A549 (cell line): ENCODE measurements at regions not wholly inside any gene's neighbourhood (a gene's known extent, or its start where the extent isn't known, plus 50 kb on each side); places are given as distances from the start of the nearest gene placed in this dataset.

Experiments used
- FOSL2 ChIP-seq, 2 experiments: fragments of 450-650 bp in 1 of 2; fragments of >200 bp in 1 of 2; sonication (Bioruptor Twin) in 1 of 2; formaldehyde crosslinking; IDR thresholded peaks; 2 replicates each; pipeline versions ENCODE4 v1.5.0 to v1.6.1; 2016 to 2020; ENCODE audit warnings: mild to moderate bottlenecking in 1 of 2, moderate library complexity in 1 of 2
- KDM5A ChIP-seq: fragments of 200-600 bp; sonication (generic); IDR thresholded peaks from 2 replicates; pipeline ENCODE4 v1.6.1; 2016; ENCODE audit warnings: antibody characterized with exemption, mild to moderate bottlenecking
- POLR2A ChIP-seq: IDR thresholded peaks from 2 replicates; pipeline ENCODE4 v1.6.1; 2012; ENCODE audit warnings: mild to moderate bottlenecking, low read length
- TF ChIP-seq, protein P1 (sequence below): fragments of 200-600 bp; sonication (generic); IDR thresholded peaks from 2 replicates; pipeline ENCODE4 v1.6.1; 2016; ENCODE audit warnings: antibody characterized with exemption, mild to moderate bottlenecking, moderate library complexity
- TF ChIP-seq, protein P2 (sequence below): fragments of >200 bp; sonication (Bioruptor Twin); formaldehyde crosslinking; IDR thresholded peaks from 3 replicates; pipeline ENCODE4 v1.5.1; 2016

DNA sequence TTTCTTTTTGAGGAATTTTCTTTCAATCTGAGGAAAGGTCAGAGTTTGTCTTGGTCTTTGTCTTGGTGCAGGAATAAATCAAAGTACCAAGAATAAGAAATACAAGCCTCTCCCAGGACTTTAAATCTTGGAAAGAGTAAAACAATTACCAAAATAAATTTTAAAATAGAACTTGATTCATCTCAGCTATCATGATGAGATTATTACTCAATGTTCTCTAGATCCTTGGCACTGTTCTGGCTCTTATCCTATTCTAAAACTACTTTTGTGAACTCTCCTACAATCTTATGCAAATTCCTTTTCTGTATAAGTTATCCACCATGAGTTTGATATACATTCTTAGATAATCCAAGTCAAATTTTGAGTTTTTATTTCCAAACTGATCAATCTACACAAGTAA is 464.3 kb downstream of the PPARGC1A start:
- no peak for TF ChIP-seq FOSL2 (IDR thresholded peaks at IDR 0.05)
- TF ChIP-seq FOSL2 (CRISPR knock-in tag; IDR thresholded peaks at IDR 0.05) = no peak
- TF ChIP-seq, protein P1, sequence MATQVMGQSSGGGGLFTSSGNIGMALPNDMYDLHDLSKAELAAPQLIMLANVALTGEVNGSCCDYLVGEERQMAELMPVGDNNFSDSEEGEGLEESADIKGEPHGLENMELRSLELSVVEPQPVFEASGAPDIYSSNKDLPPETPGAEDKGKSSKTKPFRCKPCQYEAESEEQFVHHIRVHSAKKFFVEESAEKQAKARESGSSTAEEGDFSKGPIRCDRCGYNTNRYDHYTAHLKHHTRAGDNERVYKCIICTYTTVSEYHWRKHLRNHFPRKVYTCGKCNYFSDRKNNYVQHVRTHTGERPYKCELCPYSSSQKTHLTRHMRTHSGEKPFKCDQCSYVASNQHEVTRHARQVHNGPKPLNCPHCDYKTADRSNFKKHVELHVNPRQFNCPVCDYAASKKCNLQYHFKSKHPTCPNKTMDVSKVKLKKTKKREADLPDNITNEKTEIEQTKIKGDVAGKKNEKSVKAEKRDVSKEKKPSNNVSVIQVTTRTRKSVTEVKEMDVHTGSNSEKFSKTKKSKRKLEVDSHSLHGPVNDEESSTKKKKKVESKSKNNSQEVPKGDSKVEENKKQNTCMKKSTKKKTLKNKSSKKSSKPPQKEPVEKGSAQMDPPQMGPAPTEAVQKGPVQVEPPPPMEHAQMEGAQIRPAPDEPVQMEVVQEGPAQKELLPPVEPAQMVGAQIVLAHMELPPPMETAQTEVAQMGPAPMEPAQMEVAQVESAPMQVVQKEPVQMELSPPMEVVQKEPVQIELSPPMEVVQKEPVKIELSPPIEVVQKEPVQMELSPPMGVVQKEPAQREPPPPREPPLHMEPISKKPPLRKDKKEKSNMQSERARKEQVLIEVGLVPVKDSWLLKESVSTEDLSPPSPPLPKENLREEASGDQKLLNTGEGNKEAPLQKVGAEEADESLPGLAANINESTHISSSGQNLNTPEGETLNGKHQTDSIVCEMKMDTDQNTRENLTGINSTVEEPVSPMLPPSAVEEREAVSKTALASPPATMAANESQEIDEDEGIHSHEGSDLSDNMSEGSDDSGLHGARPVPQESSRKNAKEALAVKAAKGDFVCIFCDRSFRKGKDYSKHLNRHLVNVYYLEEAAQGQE = no peak
- TF ChIP-seq, protein P2, sequence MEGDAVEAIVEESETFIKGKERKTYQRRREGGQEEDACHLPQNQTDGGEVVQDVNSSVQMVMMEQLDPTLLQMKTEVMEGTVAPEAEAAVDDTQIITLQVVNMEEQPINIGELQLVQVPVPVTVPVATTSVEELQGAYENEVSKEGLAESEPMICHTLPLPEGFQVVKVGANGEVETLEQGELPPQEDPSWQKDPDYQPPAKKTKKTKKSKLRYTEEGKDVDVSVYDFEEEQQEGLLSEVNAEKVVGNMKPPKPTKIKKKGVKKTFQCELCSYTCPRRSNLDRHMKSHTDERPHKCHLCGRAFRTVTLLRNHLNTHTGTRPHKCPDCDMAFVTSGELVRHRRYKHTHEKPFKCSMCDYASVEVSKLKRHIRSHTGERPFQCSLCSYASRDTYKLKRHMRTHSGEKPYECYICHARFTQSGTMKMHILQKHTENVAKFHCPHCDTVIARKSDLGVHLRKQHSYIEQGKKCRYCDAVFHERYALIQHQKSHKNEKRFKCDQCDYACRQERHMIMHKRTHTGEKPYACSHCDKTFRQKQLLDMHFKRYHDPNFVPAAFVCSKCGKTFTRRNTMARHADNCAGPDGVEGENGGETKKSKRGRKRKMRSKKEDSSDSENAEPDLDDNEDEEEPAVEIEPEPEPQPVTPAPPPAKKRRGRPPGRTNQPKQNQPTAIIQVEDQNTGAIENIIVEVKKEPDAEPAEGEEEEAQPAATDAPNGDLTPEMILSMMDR = no peak
- no peak for TF ChIP-seq POLR2A
- no peak for TF ChIP-seq KDM5A
